Activated CD4-positive, alpha-beta T cell treated with anti-CD3 and anti-CD28 coated beads for 36 hours (primary cell): ENCODE measurements at regions not wholly inside any gene's neighbourhood (a gene's known extent, or its start where the extent isn't known, plus 50 kb on each side); places are given as distances from the start of the nearest gene placed in this dataset.

Experiments used
- ATAC-seq: fragments of 200-7000 bp; cut with Tn5 transposase; one replicate; pipeline ENCODE4 v1.10.0; 2021; ENCODE audit warnings: mild to moderate bottlenecking, moderate library complexity
- CTCF ChIA-PET: fragments of 350-600 bp; sonication (Branson Sonifier 250); formaldehyde crosslinking; loops from one replicate; lab custom pipeline; 2021; ENCODE audit warnings: antibody characterized with exemption; lab: Charles Lee
- POLR2A ChIA-PET: fragments of 350-600 bp; sonication (Branson Sonifier 250); formaldehyde crosslinking; loops from one replicate; lab custom pipeline; 2021; ENCODE audit warnings: antibody characterized with exemption, inconsistent platforms; lab: Charles Lee
- DNase-seq: peaks from one replicate; pipeline ENCODE4 v3.0.0-alpha.2; 2020
- H3K27ac Mint-ChIP-seq: one replicate; pipeline ENCODE4 v1.8.0; 2021; ENCODE audit warnings: mixed read lengths
- H3K27me3 Mint-ChIP-seq: one replicate; pipeline ENCODE4 v1.8.0; 2021; ENCODE audit warnings: mixed read lengths
- H3K36me3 Mint-ChIP-seq: one replicate; pipeline ENCODE4 v1.8.0; 2021; ENCODE audit warnings: low read depth, mixed read lengths
- H3K4me1 Mint-ChIP-seq: one replicate; pipeline ENCODE4 v1.8.0; 2021; ENCODE audit warnings: mixed read lengths
- H3K4me3 Mint-ChIP-seq: one replicate; pipeline ENCODE4 v1.8.0; 2021; ENCODE audit warnings: mild to moderate bottlenecking, moderate library complexity, mixed read lengths
- H3K9me3 Mint-ChIP-seq: one replicate; pipeline ENCODE4 v1.8.0; 2021; ENCODE audit warnings: low read depth, mixed read lengths
- intact Hi-C, 2 experiments: fragments of 100-400 bp; cut with DNase I in 1 of 2; cut with micrococcal nuclease in 1 of 2; formaldehyde crosslinking; loops; one replicate each; pipeline versions ENCODE4 v1.14.2 to v1.15.1; 2022 to 2024; cut with DNase I, micrococcal nuclease

DNA sequence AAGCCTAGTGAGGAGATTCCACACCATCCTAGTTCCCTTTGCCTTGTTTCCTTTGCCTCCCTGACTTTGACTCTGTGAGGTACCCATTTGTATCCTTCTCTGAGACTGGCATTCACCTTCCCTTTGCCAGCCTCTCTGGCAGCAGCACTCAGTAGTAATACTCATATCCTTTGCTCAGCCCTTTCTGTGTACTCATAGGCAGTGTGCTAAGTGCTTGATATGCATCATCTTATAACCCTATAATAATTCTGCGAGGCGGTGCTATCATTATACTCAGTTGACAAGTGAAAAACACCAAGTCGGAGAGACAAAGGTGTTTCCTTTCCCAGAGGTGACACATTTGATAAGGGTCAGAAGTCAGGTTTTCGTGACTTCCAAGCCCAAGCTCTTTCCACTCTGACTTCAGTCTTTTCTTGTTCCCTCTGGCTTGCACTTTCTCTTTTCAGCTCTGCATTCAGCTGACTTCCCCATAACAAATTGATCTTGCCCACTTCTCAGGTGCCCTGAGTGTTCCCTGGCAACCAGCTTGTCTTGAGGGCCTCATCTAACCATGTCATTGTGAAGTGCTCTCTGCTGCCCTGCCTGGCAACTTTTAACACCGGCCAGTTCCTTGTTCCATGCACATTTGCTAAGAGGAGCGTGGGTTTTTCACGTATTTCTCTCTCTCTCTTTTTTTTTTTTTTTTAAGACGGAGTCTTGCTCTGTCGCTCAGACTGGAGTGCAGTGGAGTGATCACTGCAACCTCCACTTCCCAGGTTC is 94.5 kb upstream of the UPP2 start:
- peaks cover 6% of the 10 kb centered on the region for H3K27me3 Mint-ChIP-seq
- H3K4me3 Mint-ChIP-seq = no peak overlapping the region
- ChIA-PET CTCF (interaction anchor here (0.8 to 2.4 kb wide), 15 partner anchors 10 to 705 kb away, joined by 3 to 8 read pairs (median 5); no protein-coding TSS in a partner anchor), POLR2A (interaction anchor here (0.6 kb wide), 1 partner anchor 557 kb away, joined by 3 read pairs; no protein-coding TSS in a partner anchor)
- H3K27ac Mint-ChIP-seq = no peak overlapping the region
- ATAC-seq (peak; percentile 82), DNase-seq (peak; percentile 44)
- peaks cover 18% of the 10 kb centered on the region for H3K4me1 Mint-ChIP-seq
- no peaks in the 10 kb centered on the region for H3K9me3 Mint-ChIP-seq
- intact Hi-C loops = no loop called here
- no peaks in the 10 kb centered on the region for H3K36me3 Mint-ChIP-seq

DNA sequence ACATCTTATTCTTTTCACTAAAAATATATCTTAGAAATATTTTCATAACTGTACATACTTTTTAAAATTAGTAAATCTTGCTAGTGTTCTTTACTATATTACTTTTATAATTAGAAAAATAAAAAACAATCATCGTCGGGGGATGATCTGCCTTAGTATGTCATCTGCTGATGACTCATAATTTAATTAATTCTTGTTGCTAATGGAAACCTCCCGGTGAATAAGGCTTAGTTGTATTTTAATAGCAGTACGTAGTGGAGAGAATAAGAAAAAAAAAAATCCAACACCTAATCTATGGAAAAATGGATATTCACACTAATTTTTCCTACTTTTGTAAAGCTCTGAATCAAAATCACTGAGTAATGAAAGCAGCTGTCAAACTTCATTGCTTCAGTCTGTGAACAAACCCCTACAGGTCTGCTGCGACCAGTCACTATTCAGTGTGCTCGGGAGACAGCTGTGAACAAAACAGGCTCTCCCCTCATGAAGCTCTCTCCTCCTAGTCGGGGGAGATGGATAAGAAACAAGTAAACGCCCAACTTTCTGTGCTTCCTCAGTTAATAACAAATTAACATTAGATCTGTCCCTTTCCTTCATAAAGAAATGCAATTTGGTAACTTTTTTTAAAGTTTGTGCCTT is 97.4 kb upstream of the UPP2 start:
- ChIA-PET CTCF (interaction anchor here (0.7 to 1.2 kb wide), 4 partner anchors 20 to 781 kb away, joined by 3 to 4 read pairs (median 4); no protein-coding TSS in a partner anchor), POLR2A (no interaction called here)
- intact Hi-C loops = no loop called here
- ATAC-seq (no peak), DNase-seq (no peak)
- H3K27ac Mint-ChIP-seq = no peak overlapping the region
- H3K4me1 Mint-ChIP-seq = peaks cover 6% of the 10 kb centered on the region
- H3K36me3 Mint-ChIP-seq = no peaks in the 10 kb centered on the region
- H3K27me3 Mint-ChIP-seq = no peaks in the 10 kb centered on the region
- no peaks in the 10 kb centered on the region for H3K9me3 Mint-ChIP-seq
- H3K4me3 Mint-ChIP-seq = no peak overlapping the region

DNA sequence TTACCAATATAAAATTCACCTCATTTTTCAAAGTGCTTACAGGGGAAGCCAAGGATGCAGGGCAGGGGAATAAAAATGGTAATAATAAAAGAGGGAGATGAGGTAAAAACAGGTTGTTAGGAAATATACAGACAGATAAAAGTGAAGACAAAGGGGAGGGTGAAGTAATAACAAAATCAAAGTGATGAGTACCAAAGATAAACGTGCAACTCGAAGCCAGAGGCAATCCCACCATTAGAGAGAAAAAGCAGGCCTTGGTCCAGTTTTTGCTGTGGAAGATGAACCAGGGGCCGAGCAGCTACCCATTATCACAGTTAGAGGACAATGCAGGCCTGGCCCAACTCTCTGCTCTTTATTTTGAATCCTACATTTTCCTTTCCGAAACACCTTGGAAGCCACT is 99.6 kb upstream of the UPP2 start:
- DNase-seq (no peak), ATAC-seq (no peak)
- Mint-ChIP-seq H3K36me3 (no peaks in the 10 kb centered on the region), H3K4me3 (no peak overlapping the region), H3K4me1 (peaks cover 3% of the 10 kb centered on the region), H3K27ac (no peak overlapping the region), H3K27me3 (no peaks in the 10 kb centered on the region), H3K9me3 (peaks cover 4% of the 10 kb centered on the region)
- intact Hi-C loops = no loop called here
- ChIA-PET POLR2A (no interaction called here), CTCF (interaction anchor here (0.7 to 1.1 kb wide), 4 partner anchors 9 to 248 kb away, joined by 3 to 4 read pairs (median 3); no protein-coding TSS in a partner anchor)

DNA sequence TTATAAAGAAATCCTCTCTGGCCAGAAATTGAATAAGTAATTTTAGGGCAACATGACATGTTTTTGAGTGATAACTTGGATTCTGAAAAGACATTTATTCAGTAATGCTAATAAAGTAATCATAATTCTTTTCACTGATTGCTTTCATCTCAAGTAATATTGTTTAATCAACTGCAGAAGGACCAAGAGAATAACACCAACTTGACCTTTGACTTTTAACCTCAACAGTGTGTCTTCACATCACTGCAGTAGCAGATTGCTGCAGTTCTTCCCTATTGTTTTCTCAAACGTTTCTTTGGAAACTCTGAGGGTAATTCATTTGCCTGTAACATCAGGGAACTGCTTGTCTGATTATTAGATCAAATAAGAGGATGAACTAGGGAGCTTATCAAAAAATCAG is 104.9 kb upstream of the UPP2 start:
- DNase-seq = no peak
- no peak for ATAC-seq
- Mint-ChIP-seq H3K4me3 (no peak overlapping the region), H3K27me3 (no peaks in the 10 kb centered on the region), H3K27ac (no peak overlapping the region), H3K36me3 (no peaks in the 10 kb centered on the region), H3K4me1 (no peaks in the 10 kb centered on the region), H3K9me3 (peaks cover 4% of the 10 kb centered on the region)
- ChIA-PET CTCF (interaction anchor here (1.4 to 1.8 kb wide), 4 partner anchors 12 to 27 kb away, joined by 3 to 6 read pairs (median 4); no protein-coding TSS in a partner anchor), POLR2A (interaction anchor here (0.8 kb wide), 1 partner anchor 719 kb away, joined by 6 read pairs; no protein-coding TSS in a partner anchor)
- intact Hi-C loops = loop anchor here in 1 of 2 experiments (10.0 kb wide), 1 partner anchor 612 kb away; no protein-coding TSS in a partner anchor

DNA sequence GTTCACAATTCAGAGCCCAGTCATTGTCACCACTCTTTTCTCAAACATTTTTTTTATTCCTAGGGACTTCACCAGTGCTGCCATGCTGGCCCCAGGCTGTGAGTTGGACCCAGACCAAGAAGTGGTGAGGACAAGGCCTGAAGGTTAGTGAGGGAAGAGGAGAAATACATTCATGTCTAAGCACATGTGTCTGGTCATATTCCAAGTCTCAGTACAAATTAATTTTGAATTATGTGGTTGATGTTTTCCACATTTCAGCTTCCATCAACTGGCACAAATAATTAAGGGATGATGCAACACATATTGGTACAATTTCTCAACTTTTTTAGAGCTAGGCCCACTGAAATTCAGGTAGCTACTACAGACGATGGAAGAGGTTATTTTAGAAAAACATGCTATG is 106.6 kb upstream of the UPP2 start:
- CTCF ChIA-PET = interaction anchor here (0.6 to 1.8 kb wide), 5 partner anchors 9 to 218 kb away, joined by 3 to 9 read pairs (median 4); no protein-coding TSS in a partner anchor
- H3K36me3 Mint-ChIP-seq = no peaks in the 10 kb centered on the region
- no peaks in the 10 kb centered on the region for H3K27me3 Mint-ChIP-seq
- intact Hi-C loops = loop anchor here in 1 of 2 experiments (10.0 kb wide), 1 partner anchor 610 kb away; no protein-coding TSS in a partner anchor
- no peak for ATAC-seq
- POLR2A ChIA-PET = no interaction called here
- H3K9me3 Mint-ChIP-seq = peaks cover 4% of the 10 kb centered on the region
- no peak overlapping the region for H3K27ac Mint-ChIP-seq
- DNase-seq = no peak
- H3K4me3 Mint-ChIP-seq = no peak overlapping the region
- H3K4me1 Mint-ChIP-seq = no peaks in the 10 kb centered on the region

DNA sequence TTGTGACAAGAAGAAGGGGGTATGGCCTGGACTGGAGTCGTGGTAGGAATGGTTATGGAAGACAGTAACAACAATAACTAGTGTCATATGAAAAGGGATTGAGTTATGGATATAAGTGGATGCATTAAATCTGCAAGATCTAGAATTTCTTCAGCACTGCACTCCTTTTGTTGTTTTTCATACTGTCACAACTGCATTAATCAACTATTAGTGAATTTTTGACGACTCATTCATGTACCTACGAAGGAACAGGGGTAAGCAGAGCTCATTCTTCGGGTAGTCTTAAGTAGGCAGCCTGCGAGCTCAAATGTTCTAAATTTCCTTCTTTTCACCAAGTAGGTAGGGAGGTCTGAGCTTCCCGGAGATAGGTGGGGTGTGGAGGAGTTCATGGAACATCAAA is 109.7 kb upstream of the UPP2 start:
- no peaks in the 10 kb centered on the region for H3K9me3 Mint-ChIP-seq
- H3K27me3 Mint-ChIP-seq = peaks cover 2% of the 10 kb centered on the region
- H3K27ac Mint-ChIP-seq = no peak overlapping the region
- CTCF ChIA-PET = interaction anchor here (0.7 to 1.1 kb wide), 2 partner anchors 31 to 73 kb away, joined by 3 to 5 read pairs; no protein-coding TSS in a partner anchor
- no peaks in the 10 kb centered on the region for H3K36me3 Mint-ChIP-seq
- H3K4me1 Mint-ChIP-seq = no peaks in the 10 kb centered on the region
- POLR2A ChIA-PET = interaction anchor here (0.7 kb wide), 1 partner anchor 173 kb away, joined by 3 read pairs; no protein-coding TSS in a partner anchor
- DNase-seq (no peak), ATAC-seq (no peak)
- no peak overlapping the region for H3K4me3 Mint-ChIP-seq
- intact Hi-C loops = loop anchor here in 1 of 2 experiments (10.0 kb wide), 1 partner anchor 607 kb away; no protein-coding TSS in a partner anchor

DNA sequence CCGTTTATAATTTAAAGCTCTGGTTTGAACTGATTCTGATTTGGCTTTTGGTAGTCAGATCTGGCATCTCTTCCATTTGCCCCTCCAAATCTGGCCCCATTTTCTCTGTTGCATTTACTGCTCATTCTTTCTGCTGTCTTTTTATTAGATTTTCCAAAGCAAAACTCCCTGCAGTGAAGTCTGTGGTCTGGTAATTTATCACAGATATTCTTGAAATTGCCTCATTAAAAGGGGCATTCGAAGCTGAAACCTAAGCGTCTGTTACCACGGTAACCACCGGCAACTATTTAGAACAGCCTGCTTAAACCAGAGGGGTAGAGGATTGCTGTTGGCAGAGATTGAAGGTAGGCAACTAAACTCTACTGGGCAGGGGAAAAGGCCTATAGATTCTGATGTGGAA is 111.5 kb upstream of the UPP2 start:
- no peak for DNase-seq
- Mint-ChIP-seq H3K36me3 (no peaks in the 10 kb centered on the region), H3K27me3 (peaks cover 5% of the 10 kb centered on the region), H3K4me1 (no peaks in the 10 kb centered on the region), H3K27ac (no peak overlapping the region), H3K4me3 (no peak overlapping the region), H3K9me3 (no peaks in the 10 kb centered on the region)
- ChIA-PET POLR2A (no interaction called here), CTCF (no interaction called here)
- no peak for ATAC-seq
- intact Hi-C loops = loop anchor here in 1 of 2 experiments (10.0 kb wide), 1 partner anchor 605 kb away; no protein-coding TSS in a partner anchor

DNA sequence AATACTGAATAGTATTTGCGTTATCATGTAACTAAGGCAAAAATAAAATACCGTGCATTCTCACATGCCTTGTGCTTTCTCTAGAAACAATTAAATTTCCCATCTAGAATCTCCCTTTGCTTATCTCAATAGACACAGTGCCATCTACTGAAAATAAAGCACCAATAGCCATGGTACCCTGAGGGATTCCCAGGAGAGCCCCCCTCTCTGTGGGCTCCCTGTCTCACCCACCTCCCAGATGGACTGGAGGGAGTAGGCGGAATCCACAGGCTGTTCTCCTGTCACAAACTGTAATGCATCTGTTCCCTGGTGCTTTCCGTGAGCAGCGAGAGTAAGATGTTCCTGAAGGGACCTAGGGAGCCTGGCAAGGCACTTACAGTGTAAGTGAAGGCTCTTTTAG is 112.4 kb upstream of the UPP2 start:
- POLR2A ChIA-PET = no interaction called here

DNA sequence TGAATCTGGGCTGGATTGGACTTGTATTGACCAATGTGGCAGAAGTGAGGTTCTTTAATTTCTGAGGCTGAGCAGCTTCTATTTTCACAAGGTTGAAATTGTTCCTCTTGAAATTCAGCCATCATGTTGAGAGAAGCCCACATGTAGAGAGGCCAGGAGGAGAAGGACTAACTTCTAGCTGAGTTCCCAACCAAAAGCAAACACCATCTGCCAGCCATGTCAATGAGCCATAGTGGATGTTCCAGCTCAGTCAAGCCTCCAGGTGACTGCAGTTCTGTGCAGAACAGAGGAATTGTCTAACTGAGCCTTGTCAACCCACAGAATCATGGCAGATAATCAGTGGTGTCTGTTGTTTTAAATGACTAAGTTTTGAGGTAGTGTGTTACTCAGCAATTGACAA is 110.6 kb upstream of the ACVR1 start:
- ChIA-PET POLR2A (no interaction called here), CTCF (interaction anchor here (0.7 to 1.7 kb wide), 4 partner anchors 9 to 52 kb away, joined by 3 to 9 read pairs (median 4); no protein-coding TSS in a partner anchor)
- Mint-ChIP-seq H3K9me3 (peaks cover 3% of the 10 kb centered on the region), H3K27me3 (peaks cover 5% of the 10 kb centered on the region), H3K36me3 (peaks cover 2% of the 10 kb centered on the region), H3K4me1 (no peaks in the 10 kb centered on the region), H3K4me3 (no peak overlapping the region), H3K27ac (no peak overlapping the region)
- ATAC-seq (no peak), DNase-seq (no peak)
- intact Hi-C loops = no loop called here

More for the DNA sequence above, 112.4 kb upstream of the UPP2 start:
- H3K4me1 Mint-ChIP-seq = no peaks in the 10 kb centered on the region
- DNase-seq = no peak
- no peak overlapping the region for H3K27ac Mint-ChIP-seq
- ATAC-seq = no peak
- peaks cover 1% of the 10 kb centered on the region for H3K36me3 Mint-ChIP-seq
- intact Hi-C loops = no loop called here
- CTCF ChIA-PET = interaction anchor here (0.6 kb wide), 1 partner anchor 202 kb away, joined by 3 read pairs; no protein-coding TSS in a partner anchor
- H3K9me3 Mint-ChIP-seq = peaks cover under 1% of the 10 kb centered on the region
- H3K27me3 Mint-ChIP-seq = peaks cover 5% of the 10 kb centered on the region
- H3K4me3 Mint-ChIP-seq = no peak overlapping the region

DNA sequence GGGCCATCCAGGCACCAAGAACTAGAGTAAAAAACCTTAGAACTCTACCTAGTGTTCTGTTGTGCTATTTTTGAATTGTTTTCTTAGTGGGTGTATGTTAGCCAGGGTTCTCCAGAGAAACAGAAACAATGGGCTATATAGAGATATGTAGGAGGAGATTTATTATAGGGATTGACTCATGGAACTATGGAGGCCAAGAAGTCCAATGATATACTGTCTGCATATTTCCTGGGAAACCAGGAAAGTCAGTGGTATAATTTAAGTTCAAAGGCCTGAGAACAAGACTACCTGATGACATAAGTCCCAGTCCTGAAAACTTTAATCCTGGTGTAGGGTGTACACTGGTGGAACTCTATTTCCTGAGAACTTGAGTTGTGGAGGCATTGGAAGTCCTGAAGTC is 108.7 kb upstream of the ACVR1 start:
- no peak for ATAC-seq
- DNase-seq = no peak
- Mint-ChIP-seq H3K27ac (no peak overlapping the region), H3K36me3 (peaks cover 6% of the 10 kb centered on the region), H3K27me3 (peaks cover 5% of the 10 kb centered on the region), H3K4me1 (no peaks in the 10 kb centered on the region), H3K4me3 (no peak overlapping the region), H3K9me3 (peaks cover 8% of the 10 kb centered on the region)
- ChIA-PET POLR2A (no interaction called here), CTCF (interaction anchor here (0.6 kb wide), 1 partner anchor 807 kb away, joined by 3 read pairs; no protein-coding TSS in a partner anchor)
- intact Hi-C loops = no loop called here

DNA sequence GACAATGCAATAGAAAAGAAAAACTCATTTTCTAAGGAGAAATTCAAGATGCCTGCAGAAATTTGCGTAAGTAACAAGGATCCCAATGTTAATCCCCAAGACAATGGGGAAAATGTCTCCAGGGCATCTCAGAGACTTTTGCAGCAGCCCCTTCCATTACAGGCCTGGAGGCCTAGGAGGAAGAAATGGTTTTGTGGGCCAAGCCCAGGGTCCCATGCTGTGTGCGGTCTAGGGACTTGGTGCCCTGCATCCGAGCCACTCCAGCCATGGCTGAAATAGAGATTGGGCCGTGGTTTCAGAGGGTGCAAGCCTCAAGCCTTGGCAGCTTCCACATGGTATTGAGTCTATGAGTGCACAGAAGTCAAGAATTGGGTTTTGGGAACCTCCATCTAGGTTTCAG is 103.9 kb upstream of the ACVR1 start:
- no peak for DNase-seq
- Mint-ChIP-seq H3K27me3 (no peaks in the 10 kb centered on the region), H3K36me3 (peaks cover 10% of the 10 kb centered on the region), H3K9me3 (peaks cover 22% of the 10 kb centered on the region), H3K27ac (no peak overlapping the region), H3K4me3 (no peak overlapping the region), H3K4me1 (no peaks in the 10 kb centered on the region)
- intact Hi-C loops = no loop called here
- ATAC-seq = no peak
- POLR2A ChIA-PET = no interaction called here
- CTCF ChIA-PET = no interaction called here
